Limb (tissue), 2 donors: ENCODE measurements at regions not wholly inside any gene's neighbourhood (a gene's known extent, or its start where the extent isn't known, plus 50 kb on each side); places are given as distances from the start of the nearest gene placed in this dataset.
"Not testable (repeated sequence)": the region's sequence is repeated elsewhere in the genome, so short reads cannot be mapped to it uniquely, and the experiment has no call there.

Experiments
- DNase-seq, 2 donors: peaks; one replicate each; pipeline ENCODE4 v3.0.0-alpha.2; 2016; ENCODE audit errors: extremely low spot score in 2 of 2

- no peak for DNase-seq
Measured at GRCh38 chr3:153370680-153371079, 208.7 kb downstream of the RAP2B start.

DNA sequence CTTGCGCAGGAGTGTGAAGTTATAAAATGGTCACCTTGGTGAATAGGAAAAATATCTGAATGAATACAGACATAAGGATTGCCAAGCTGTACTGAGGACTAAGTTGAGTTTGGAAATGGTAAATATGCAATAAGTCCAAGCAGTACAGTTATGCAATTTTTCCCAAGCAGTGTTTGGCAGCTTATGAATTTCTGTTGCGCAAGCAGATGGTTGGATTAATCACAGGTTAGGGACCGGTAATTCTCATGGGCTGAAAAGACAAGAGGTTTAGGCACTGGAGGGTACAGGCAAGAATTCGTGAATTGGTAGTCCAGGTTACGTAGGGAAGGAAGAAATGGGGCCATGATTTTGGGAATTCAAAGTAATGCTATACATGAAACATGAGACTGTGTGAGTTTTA lies 210.3 kb downstream of the RAP2B start:
- no peak for DNase-seq

GRCh38 chr3:153373606-153374005 lies 211.6 kb downstream of the RAP2B start:
- no peak for DNase-seq

GRCh38 chr3:153378366-153378765 lies 216.3 kb downstream of the RAP2B start:
- DNase-seq = not testable (repeated sequence)

DNA sequence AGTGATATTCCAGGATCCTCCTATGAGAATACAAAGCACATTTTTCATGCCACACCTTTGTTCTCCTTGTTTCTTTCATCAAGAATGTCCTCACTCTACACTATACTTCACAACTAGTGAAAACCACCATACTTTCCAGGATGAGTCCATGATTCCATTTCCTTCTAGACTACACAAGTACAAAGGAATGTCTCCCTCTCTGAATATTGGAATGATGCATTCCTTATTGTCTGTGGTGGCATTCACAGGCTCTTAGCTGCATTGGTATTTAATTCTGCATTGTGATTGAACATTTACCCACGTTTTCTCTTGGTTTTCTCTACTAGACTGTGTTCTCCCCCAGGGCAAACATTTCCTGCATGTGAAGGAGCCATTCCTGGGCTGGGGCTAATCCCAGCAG lies 217.5 kb downstream of the RAP2B start:
- DNase-seq = no peak

GRCh38 chr3:153385343-153385742 lies 223.3 kb downstream of the RAP2B start:
- no peak for DNase-seq

- DNase-seq = no peak
Measured at GRCh38 chr3:153392363-153392762, 230.3 kb downstream of the RAP2B start.

- DNase-seq = no peak
Measured at GRCh38 chr3:153394017-153394416, 232.0 kb downstream of the RAP2B start.

DNA sequence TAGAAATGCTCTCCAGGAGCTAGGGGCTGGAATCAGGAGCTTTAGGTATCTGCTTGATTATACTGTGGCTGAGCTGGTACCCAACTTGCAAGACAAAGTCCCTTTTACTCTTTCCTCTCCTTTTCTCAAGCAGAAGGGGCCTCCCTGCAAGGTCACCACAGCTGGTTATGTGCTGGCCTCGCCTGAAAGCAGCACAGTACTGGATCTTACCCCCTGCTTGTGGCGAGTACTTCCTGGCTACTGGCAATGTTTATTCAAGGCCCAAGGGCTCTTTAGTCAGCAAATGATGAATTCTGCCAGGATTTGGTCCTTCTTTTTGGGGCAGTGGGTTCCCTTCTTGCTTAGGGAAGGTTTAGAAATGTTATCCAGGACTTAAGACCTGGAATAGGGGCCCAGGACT lies 234.6 kb downstream of the RAP2B start:
- DNase-seq = no peak

- DNase-seq = no peak
Measured at GRCh38 chr3:153397794-153398193, 235.8 kb downstream of the RAP2B start.

- DNase-seq = no peak
Measured at GRCh38 chr3:153399636-153400035, 237.6 kb downstream of the RAP2B start.

GRCh38 chr3:153400641-153401040 lies 238.6 kb downstream of the RAP2B start:
- no peak for DNase-seq

DNA sequence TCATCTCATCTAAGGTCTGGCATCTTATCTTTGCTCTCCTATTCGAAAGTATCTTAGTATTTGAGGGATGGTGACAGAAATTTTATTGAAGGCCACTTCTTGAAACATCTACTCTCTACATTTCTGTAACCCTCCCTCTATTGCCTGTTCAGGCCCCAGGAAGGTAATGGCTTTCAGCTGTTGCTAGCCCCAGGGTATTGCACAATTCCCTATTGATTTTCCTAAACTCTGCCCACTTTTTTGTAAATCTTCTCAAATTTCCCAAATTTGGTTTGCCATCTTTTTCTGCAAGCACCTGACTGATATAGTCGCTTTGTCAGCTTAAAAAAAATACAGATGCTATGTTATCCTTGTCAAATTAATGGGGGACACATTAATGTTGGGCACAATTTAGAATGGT lies 242.1 kb downstream of the RAP2B start:
- DNase-seq = no peak

GRCh38 chr3:153405320-153405719 lies 243.3 kb downstream of the RAP2B start:
- not testable (repeated sequence) for DNase-seq

DNA sequence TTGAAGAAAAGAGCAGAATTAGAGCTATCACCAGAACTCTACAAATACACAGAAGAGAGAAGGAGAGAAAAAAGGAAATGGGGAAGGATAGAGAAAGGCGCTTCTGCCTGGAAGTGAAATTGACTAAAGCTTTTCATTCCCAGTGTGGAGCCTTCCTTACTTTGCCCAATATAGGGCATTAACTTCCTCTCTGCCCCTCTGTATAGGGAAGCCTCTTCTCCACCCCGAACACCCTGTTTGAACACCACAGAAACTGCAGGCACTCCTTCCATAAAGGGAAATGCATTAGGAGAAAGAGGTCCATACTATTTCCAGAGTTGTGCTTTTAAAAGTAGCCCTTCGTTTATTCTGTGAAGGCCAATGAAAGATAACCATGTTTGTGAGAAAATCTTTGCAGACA lies 248.5 kb downstream of the RAP2B start:
- DNase-seq = no peak

GRCh38 chr3:153414982-153415381 lies 253.0 kb downstream of the RAP2B start:
- DNase-seq = no peak

- DNase-seq = no peak
Measured at GRCh38 chr3:153422314-153422713, 260.3 kb downstream of the RAP2B start.

DNA sequence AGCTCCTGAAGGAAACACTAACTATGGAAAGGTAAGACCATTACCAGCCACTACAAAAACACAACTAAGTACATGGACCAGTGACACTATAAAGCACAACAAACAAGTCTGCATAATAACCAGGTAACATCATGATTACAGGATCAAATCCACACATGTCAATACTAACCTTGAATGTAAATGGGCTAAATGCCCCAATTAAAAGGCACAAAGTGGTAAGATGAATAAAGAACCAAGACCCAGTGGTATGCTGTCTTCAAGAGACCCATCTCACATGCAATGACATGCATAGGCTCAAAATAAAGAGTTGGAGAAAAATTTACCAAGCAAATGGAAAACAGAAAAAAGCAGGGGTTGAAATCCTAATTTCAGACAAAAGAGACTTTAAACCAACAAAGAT lies 261.8 kb downstream of the RAP2B start:
- not testable (repeated sequence) for DNase-seq

DNA sequence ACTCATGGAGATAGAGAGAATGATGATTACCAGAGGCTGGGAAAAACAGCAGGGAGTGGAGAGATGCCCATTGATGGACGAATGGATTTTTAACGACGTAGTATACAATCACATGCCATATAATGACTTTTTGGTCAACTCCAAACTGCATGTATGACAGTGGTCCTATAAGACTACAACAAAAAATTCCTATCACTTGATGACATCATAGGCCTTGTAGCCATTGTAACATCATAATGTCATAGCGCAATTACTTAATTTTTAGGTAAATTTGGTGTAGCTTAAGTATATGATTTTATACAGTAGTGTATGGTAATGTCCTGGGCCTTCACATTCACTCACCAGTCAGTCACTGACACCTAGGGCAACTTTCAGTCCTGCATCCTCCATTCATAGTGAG lies 264.3 kb downstream of the RAP2B start:
- DNase-seq = no peak

- no peak for DNase-seq
Measured at GRCh38 chr3:153426803-153427202, 264.8 kb downstream of the RAP2B start.

DNA sequence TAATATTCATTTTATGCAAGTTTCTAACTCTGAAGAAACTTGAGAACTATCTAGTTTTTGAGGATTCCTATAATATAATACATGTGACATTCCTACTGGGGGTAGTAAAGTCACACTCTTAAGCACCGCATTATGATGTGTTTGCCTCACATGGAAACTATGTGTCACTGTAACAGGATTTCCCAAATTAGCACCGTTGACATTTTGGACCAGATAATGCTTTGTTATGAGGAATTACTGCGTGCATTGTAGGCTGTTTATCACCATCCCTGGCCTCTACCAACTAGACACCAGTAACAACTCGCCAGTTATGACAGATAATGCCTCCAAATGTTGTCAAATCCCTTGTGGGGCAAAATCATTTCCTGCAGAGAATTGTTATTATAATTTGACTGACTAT lies 267.8 kb downstream of the RAP2B start:
- no peak for DNase-seq

- DNase-seq = no peak
Measured at GRCh38 chr3:153431076-153431475, 269.1 kb downstream of the RAP2B start.

DNA sequence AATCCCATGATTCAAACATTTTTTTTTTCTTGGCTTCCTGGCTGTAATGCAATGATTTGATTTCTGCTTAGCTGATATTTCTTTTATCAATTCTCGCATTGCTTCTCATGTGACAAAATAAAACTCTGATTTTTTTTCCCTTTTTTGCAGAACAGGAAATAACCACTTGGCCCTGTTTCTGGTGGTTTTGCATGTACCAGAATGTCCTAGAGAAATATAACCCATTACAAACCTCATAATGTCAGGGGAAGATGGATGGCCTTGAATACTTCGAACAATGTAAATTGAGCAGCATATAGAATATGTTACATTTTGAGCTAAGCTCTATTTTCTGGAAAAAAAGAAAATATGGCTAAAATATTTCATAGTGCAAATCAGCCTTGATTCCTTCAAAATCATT lies 275.6 kb downstream of the RAP2B start:
- DNase-seq = no peak

DNA sequence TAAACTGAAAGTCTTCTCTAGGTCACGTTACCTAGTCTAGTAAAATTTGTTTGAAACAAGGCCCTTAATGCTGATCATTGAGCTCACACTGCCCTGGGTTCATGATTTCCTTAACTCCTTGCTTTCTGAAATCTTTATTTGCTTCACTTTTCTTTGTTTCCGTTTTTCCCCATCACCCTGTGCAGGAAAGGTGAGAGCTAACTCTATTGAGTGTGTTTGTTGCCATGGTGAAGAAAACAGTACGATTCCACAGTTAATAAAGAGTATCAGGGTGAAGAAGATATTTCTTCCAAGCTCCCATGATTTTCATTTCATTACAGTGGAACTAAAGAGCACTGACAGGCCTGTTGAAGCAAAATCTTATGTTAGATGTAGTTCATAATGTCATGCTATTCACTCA lies 276.2 kb downstream of the RAP2B start:
- no peak for DNase-seq

DNA sequence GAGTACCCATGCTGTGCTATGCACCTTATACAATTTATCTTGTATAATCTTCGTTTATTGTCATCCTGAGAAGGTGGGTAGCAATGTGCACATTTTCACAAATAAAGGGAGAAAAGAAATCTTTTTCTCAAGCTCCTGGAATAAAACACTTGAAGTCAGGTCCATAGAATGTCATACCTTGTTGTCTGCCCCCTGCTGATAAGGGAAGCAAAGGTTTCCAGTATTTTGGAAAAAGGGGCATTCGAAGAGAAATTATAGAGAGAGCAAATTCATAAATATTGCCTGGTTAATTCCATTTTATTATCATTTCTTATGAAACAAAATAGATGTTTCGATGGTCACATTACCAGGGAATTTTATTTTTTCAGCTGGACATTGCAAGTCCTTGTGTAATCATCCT lies 277.8 kb downstream of the RAP2B start:
- DNase-seq = no peak
